HG02885 (cell line): ENCODE measurements at regions not wholly inside any gene's neighbourhood (a gene's known extent, or its start where the extent isn't known, plus 50 kb on each side); places are given as distances from the start of the nearest gene placed in this dataset.

Experiments used
- ATAC-seq: cut with Tn5 transposase; IDR thresholded peaks from one replicate; pipeline ENCODE4 v1.9.1; 2021; ENCODE audit warnings: mild to moderate bottlenecking; ENCODE audit not compliant: unreplicated experiment, poor library complexity

GRCh38 chr11:13868710-13869397 is 93.7 kb upstream of the SPON1 start:
- ATAC-seq: no peak

GRCh38 chr11:13869398-13869886 is 93.1 kb upstream of the SPON1 start:
- no peak for ATAC-seq

GRCh38 chr11:13874597-13874996 is 87.9 kb upstream of the SPON1 start:
- ATAC-seq: no peak

- no peak for ATAC-seq
Measured at GRCh38 chr11:13875643-13876042, 86.9 kb upstream of the SPON1 start.

GRCh38 chr11:13876423-13876822 is 86.1 kb upstream of the SPON1 start:
- ATAC-seq: no peak

- no peak for ATAC-seq
Measured at GRCh38 chr11:13878077-13878476, 84.4 kb upstream of the SPON1 start.

- no peak for ATAC-seq
Measured at GRCh38 chr11:13880634-13881033, 81.9 kb upstream of the SPON1 start.

- no peak for ATAC-seq
Measured at GRCh38 chr11:13881226-13881905, 81.2 kb upstream of the SPON1 start.

- peak; percentile 73 for ATAC-seq
Measured at GRCh38 chr11:13883042-13883441, 79.5 kb upstream of the SPON1 start.

- no peak for ATAC-seq
Measured at GRCh38 chr11:13883589-13883988, 78.9 kb upstream of the SPON1 start.

GRCh38 chr11:13884158-13884799 is 78.2 kb upstream of the SPON1 start:
- no peak for ATAC-seq

GRCh38 chr11:13885083-13885482 is 77.4 kb upstream of the SPON1 start:
- ATAC-seq: no peak

- no peak for ATAC-seq
Measured at GRCh38 chr11:13889552-13890249, 72.8 kb upstream of the SPON1 start.

- no peak for ATAC-seq
Measured at GRCh38 chr11:13891911-13892310, 70.6 kb upstream of the SPON1 start.

- ATAC-seq: no peak
Measured at GRCh38 chr11:13896175-13896980, 66.1 kb upstream of the SPON1 start.

GRCh38 chr11:13896981-13897353 is 65.6 kb upstream of the SPON1 start:
- ATAC-seq: no peak

GRCh38 chr11:13897646-13898276 is 64.8 kb upstream of the SPON1 start:
- no peak for ATAC-seq

- no peak for ATAC-seq
Measured at GRCh38 chr11:13899603-13900002, 62.9 kb upstream of the SPON1 start.

GRCh38 chr11:13902523-13902922 is 60.0 kb upstream of the SPON1 start:
- no peak for ATAC-seq
